Skeletal muscle cell (primary cell): ENCODE measurements at regions not wholly inside any gene's neighbourhood (a gene's known extent, or its start where the extent isn't known, plus 50 kb on each side); places are given as distances from the start of the nearest gene placed in this dataset.

Source experiments
- DNase-seq: peaks from one replicate; pipeline ENCODE4 v3.0.0-alpha.2; 2010; ENCODE audit warnings: low read depth
- H3K4me3 ChIP-seq: 2 replicates; pipeline ENCODE4 v1.5.1; 2011; ENCODE audit warnings: low read depth, mild to moderate bottlenecking, control low read depth, low read length, moderate library complexity

DNA sequence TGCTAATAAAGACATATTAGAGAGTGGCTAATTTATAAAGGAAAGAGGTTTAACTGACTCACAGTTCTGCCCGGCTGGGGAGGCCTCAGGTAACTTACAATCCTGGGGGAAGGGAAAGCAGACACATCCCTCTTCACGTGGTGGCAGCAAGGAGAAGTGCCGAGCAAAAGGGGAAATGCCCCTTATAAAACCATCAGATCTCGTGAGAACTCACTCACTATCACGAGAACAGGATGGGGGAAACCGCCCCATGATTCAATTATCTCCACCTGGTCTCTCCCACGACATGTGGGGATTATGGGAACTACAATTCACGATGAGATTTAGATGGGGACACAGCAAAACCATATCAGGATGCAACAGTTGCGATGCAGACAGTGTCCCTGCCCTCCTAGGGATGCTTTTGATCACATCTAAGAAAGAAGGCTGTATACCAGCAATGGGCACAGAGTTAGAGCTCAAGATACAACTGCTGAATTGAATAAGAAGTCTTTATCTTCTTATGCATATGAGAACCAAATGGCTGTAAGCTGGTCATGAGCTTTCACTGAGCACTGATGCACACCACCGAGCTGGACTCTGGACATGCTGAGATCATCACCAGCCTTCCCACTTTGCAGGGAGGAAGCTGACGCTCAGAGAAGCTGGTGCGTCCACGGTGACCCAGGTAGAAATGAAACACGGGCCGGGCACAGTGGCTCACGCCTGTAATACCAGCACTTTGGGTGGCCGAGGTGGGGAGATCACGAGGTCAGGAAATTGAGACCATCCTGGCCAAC, 255.2 kb downstream of the MN1 start:
- DNase-seq, result no peak
- H3K4me3 ChIP-seq, result no peak overlapping the region

GRCh38 chr22:27551402-27551801, 250.2 kb downstream of the MN1 start:
- H3K4me3 ChIP-seq, result no peak overlapping the region
- DNase-seq, result no peak

GRCh38 chr22:27552176-27552575, 249.4 kb downstream of the MN1 start:
- DNase-seq, result no peak
- no peak overlapping the region for H3K4me3 ChIP-seq

GRCh38 chr22:27552863-27553262, 248.7 kb downstream of the MN1 start:
- no peak overlapping the region for H3K4me3 ChIP-seq
- DNase-seq, result no peak

GRCh38 chr22:27554106-27554811, 247.3 kb downstream of the MN1 start:
- no peak overlapping the region for H3K4me3 ChIP-seq
- DNase-seq, result no peak

DNA sequence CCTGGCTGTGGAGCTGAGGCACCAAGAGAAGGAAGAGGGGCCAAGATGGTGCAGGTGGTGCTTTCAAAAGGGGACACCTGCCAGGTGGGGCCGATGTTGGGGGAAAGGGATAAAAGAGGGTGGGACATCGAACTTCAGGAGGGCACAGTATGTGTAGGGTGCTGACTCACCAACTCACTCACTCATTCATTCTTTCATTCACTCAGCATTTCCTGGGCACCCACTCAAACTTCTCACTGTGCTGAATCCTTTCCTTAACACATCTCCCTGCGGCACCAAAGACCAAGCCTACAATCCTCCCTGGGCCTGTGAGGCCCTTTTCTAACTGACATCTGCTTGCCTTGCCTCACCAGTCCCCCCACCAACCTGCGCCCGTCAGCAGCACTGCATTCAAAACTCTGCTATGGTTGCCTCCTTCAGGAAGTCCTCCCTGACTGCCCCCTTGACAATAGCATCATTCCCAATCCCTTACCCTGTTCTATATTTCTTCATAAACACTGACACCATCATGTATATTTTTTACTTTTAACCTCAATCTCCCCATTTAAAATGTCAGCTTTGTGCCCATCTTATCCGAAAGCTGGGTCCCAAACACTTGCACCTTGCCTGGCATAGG, 246.6 kb downstream of the MN1 start:
- DNase-seq, result no peak
- H3K4me3 ChIP-seq, result no peak overlapping the region

- DNase-seq, result no peak
Measured at GRCh38 chr22:27556371-27556770, 245.2 kb downstream of the MN1 start.

GRCh38 chr22:27557286-27558008, 244.1 kb downstream of the MN1 start:
- no peak overlapping the region for H3K4me3 ChIP-seq
- no peak for DNase-seq

More at GRCh38 chr22:27556371-27556770, 245.2 kb downstream of the MN1 start:
- H3K4me3 ChIP-seq, result no peak overlapping the region

- DNase-seq, result no peak
- H3K4me3 ChIP-seq, result no peak overlapping the region
Measured at GRCh38 chr22:27558658-27559371, 242.7 kb downstream of the MN1 start.

GRCh38 chr22:27560781-27561180, 240.8 kb downstream of the MN1 start:
- H3K4me3 ChIP-seq, result no peak overlapping the region
- no peak for DNase-seq

GRCh38 chr22:27561286-27561904, 240.2 kb downstream of the MN1 start:
- DNase-seq, result no peak
- no peak overlapping the region for H3K4me3 ChIP-seq

GRCh38 chr22:27564806-27565205, 236.8 kb downstream of the MN1 start:
- H3K4me3 ChIP-seq, result no peak overlapping the region
- no peak for DNase-seq

DNA sequence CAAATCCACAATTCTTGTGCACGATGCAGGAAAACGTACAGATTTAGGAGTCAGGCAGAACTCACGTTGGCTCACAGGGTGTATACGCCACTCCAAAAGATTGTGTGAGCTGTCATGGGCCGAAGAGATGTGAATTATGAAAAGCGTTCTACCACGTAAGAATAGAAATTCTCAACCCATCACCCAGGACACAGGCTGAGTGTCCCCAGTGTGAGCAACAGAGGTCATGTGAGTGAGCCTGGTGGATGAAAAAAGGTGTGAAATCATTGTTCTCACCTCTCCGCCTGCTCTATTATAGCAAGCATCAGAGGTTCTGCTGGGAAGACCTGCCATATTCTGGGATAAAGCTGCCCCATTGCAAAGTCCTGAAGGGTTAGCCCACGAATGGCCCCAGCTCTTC, 235.0 kb downstream of the MN1 start:
- DNase-seq, result no peak
- H3K4me3 ChIP-seq, result no peak overlapping the region

DNA sequence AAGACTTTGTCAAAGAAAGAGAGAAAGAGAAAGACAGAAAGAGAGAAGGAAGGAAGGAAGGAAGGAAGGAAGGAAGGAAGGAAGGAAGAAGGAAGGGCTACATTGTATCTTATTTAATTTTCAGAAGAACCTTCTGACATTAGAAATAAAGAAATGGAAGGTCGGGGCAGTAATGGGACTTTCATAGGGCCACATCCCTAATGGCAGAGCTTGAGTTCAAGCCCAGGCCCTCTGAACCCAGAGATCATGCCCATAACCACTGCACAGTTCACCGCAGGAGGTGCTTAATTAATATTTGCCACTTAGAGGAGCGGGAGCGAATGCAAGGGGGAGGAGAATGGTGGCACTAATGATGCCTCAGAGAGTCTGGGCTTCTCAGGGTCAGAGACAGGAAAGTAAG, 233.3 kb downstream of the MN1 start:
- H3K4me3 ChIP-seq, result no peak overlapping the region
- DNase-seq, result no peak

- no peak for DNase-seq
- no peak overlapping the region for H3K4me3 ChIP-seq
Measured at GRCh38 chr22:27571463-27572277, 229.9 kb downstream of the MN1 start.

- no peak overlapping the region for H3K4me3 ChIP-seq
- no peak for DNase-seq
Measured at GRCh38 chr22:27572278-27572666, 229.3 kb downstream of the MN1 start.

GRCh38 chr22:27573280-27574001, 228.1 kb downstream of the MN1 start:
- no peak overlapping the region for H3K4me3 ChIP-seq
- DNase-seq, result no peak

DNA sequence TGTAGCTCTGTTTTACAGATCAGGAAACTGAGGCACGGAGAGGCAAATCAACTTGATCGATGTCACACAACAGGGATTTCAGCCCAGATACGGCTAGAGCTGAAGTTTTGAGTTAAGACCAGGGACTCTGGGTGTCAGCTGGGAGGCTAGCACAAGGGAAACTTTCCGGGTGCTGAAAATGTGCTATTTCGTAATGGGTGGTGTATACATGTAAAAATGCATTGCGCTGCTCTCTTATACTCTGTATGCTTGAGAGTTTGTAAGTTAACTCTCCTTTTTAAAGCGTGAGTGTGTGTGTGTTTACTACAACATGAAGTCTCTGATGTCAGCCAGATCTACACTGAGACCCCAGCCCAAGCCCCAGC, 227.6 kb downstream of the MN1 start:
- no peak for DNase-seq
- H3K4me3 ChIP-seq, result no peak overlapping the region
